Common myeloid progenitor, CD34-positive (primary cell): ENCODE measurements at regions not wholly inside any gene's neighbourhood (a gene's known extent, or its start where the extent isn't known, plus 50 kb on each side); places are given as distances from the start of the nearest gene placed in this dataset.

Experiments
- CTCF ChIA-PET: fragments of 350-600 bp; sonication (Branson Sonifier 250); formaldehyde crosslinking; loops from one replicate; lab custom pipeline; 2021; ENCODE audit warnings: antibody characterized with exemption; lab: Charles Lee
- POLR2A ChIA-PET: fragments of 350-600 bp; sonication (Branson Sonifier 250); formaldehyde crosslinking; loops from one replicate; lab custom pipeline; 2021; ENCODE audit warnings: antibody characterized with exemption; lab: Charles Lee
- DNase-seq, 3 donors: peaks; one replicate each; pipeline versions ENCODE4 v3.0.0 to v3.0.0-alpha.2; 2013
- H3K27ac ChIP-seq, 2 experiments: 1 replicate in 1 of 2; 2 replicates in 1 of 2; pipeline ENCODE4 v1.7.0; 2013; ENCODE audit warnings: inconsistent platforms in 2 of 2, low read length in 2 of 2, mild to moderate bottlenecking in 2 of 2, low read depth in 1 of 2, moderate library complexity in 1 of 2; ENCODE audit not compliant: severe bottlenecking in 2 of 2, insufficient read depth in 1 of 2, poor library complexity in 1 of 2
- H3K27me3 ChIP-seq, 5 experiments: replicated peaks in 2 of 5; 1 replicate in 3 of 5; 2 replicates in 2 of 5; pipeline versions ENCODE4 v1.6.1 to v1.7.0; 2013; ENCODE audit warnings: low read length in 4 of 5, mild to moderate bottlenecking in 2 of 5, moderate library complexity in 2 of 5, inconsistent platforms in 1 of 5; ENCODE audit not compliant: insufficient read depth in 5 of 5, control insufficient read depth in 4 of 5
- H3K36me3 ChIP-seq, 4 experiments: 1 replicate in 2 of 4; 2 replicates in 2 of 4; pipeline versions ENCODE4 v1.6.1 to v1.7.0; 2013; ENCODE audit warnings: low read length in 3 of 4, control low read depth in 1 of 4, mild to moderate bottlenecking in 1 of 4; ENCODE audit not compliant: control insufficient read depth in 4 of 4, insufficient read depth in 4 of 4
- H3K4me1 ChIP-seq, 4 experiments: 1 replicate in 3 of 4; 2 replicates in 1 of 4; pipeline versions ENCODE4 v1.6.1 to v1.7.1; 2013; ENCODE audit warnings: low read length in 3 of 4, mild to moderate bottlenecking in 3 of 4, control low read depth in 1 of 4, inconsistent platforms in 1 of 4, moderate library complexity in 1 of 4; ENCODE audit not compliant: control insufficient read depth in 4 of 4, insufficient read depth in 4 of 4; ENCODE audit errors: control extremely low read depth in 1 of 4
- H3K4me3 ChIP-seq, 7 experiments: 1 replicate in 4 of 7; 2 replicates in 3 of 7; pipeline versions ENCODE4 v1.5.1 to v1.7.0; 2013; ENCODE audit warnings: mild to moderate bottlenecking in 7 of 7, low read length in 6 of 7, moderate library complexity in 6 of 7, inconsistent platforms in 2 of 7, low read depth in 2 of 7, control low read depth in 1 of 7; ENCODE audit not compliant: insufficient read depth in 4 of 7, control insufficient read depth in 1 of 7; ENCODE audit errors: extremely low read depth in 1 of 7
- H3K9me3 ChIP-seq, 5 experiments: 1 replicate in 4 of 5; 2 replicates in 1 of 5; pipeline versions ENCODE4 v1.6.1 to v1.7.1; 2013; ENCODE audit warnings: low read length in 4 of 5, mild to moderate bottlenecking in 2 of 5, inconsistent platforms in 1 of 5, low read depth in 1 of 5, moderate library complexity in 1 of 5; ENCODE audit not compliant: control insufficient read depth in 4 of 5, insufficient read depth in 2 of 5; ENCODE audit errors: control extremely low read depth in 1 of 5
- WGBS: methylation state at CpG from one replicate; pipeline ENCODE4 v1.1.5; 2013; ENCODE audit not compliant: insufficient coverage; 5-methylcytosine and 5-hydroxymethylcytosine counted together

GRCh38 chr13:79946556-79946955, 394.4 kb downstream of the SPRY2 start:
- no CpG with 5 or more reads among the region's 3 CpGs for WGBS
- H3K9me3 ChIP-seq, result peaks cover 0 to 2% (median 0%) of the 10 kb centered on the region in 5 experiments
- no peaks in the 10 kb centered on the region for H3K4me1 ChIP-seq
- POLR2A ChIA-PET, result no interaction called here
- H3K27ac ChIP-seq, result no peak overlapping the region
- no peaks in the 10 kb centered on the region for H3K27me3 ChIP-seq
- H3K4me3 ChIP-seq, result no peak overlapping the region
- DNase-seq, result no peak
- H3K36me3 ChIP-seq, result no peaks in the 10 kb centered on the region
- CTCF ChIA-PET, result no interaction called here

GRCh38 chr13:79943346-79944023, 397.4 kb downstream of the SPRY2 start:
- DNase-seq, result no peak
- Histone ChIP-seq H3K4me3 (no peak overlapping the region), H3K4me1 (no peaks in the 10 kb centered on the region), H3K36me3 (no peaks in the 10 kb centered on the region), H3K27ac (no peak overlapping the region), H3K9me3 (peaks cover 0 to 2% (median 0%) of the 10 kb centered on the region in 5 experiments), H3K27me3 (no peaks in the 10 kb centered on the region)
- POLR2A ChIA-PET, result no interaction called here
- WGBS, result 42% methylated on average over 1 of the region's 2 CpGs
- CTCF ChIA-PET, result interaction anchor here (0.6 kb wide), 1 partner anchor 30 kb away, joined by 3 read pairs; no protein-coding TSS in a partner anchor

GRCh38 chr13:79941752-79942151, 399.2 kb downstream of the SPRY2 start:
- Histone ChIP-seq H3K27ac (no peak overlapping the region), H3K4me1 (no peaks in the 10 kb centered on the region), H3K27me3 (no peaks in the 10 kb centered on the region), H3K9me3 (peaks cover 0 to 1% (median 0%) of the 10 kb centered on the region in 5 experiments), H3K4me3 (no peak overlapping the region), H3K36me3 (no peaks in the 10 kb centered on the region)
- ChIA-PET CTCF (no interaction called here), POLR2A (no interaction called here)
- no peak for DNase-seq
- WGBS, result 97% methylated on average over 5 of the region's 5 CpGs

- DNase-seq, result no peak
- Histone ChIP-seq H3K9me3 (peaks cover 0 to 1% (median 0%) of the 10 kb centered on the region in 5 experiments), H3K27me3 (no peaks in the 10 kb centered on the region), H3K36me3 (no peaks in the 10 kb centered on the region), H3K4me3 (no peak overlapping the region), H3K27ac (no peak overlapping the region), H3K4me1 (no peaks in the 10 kb centered on the region)
- POLR2A ChIA-PET, result no interaction called here
- 100% methylated on average over 1 of the region's 2 CpGs for WGBS
- CTCF ChIA-PET, result no interaction called here
Observed at GRCh38 chr13:79939689-79940088, 401.2 kb downstream of the SPRY2 start.

GRCh38 chr13:79937771-79938216, 403.1 kb downstream of the SPRY2 start:
- ChIA-PET CTCF (no interaction called here), POLR2A (no interaction called here)
- peaks cover 0 to 1% (median 0%) of the 10 kb centered on the region in 5 experiments for H3K9me3 ChIP-seq
- H3K4me1 ChIP-seq, result no peaks in the 10 kb centered on the region
- DNase-seq, result no peak
- no peaks in the 10 kb centered on the region for H3K36me3 ChIP-seq
- no peak overlapping the region for H3K27ac ChIP-seq
- H3K4me3 ChIP-seq, result no peak overlapping the region
- H3K27me3 ChIP-seq, result no peaks in the 10 kb centered on the region
- 93% methylated on average over 3 of the region's 3 CpGs for WGBS

GRCh38 chr13:79937311-79937710, 403.6 kb downstream of the SPRY2 start:
- CTCF ChIA-PET, result no interaction called here
- Histone ChIP-seq H3K4me3 (no peak overlapping the region), H3K4me1 (peaks cover 0 to 3% (median 0%) of the 10 kb centered on the region in 4 experiments)

GRCh38 chr13:79936368-79937136, 404.4 kb downstream of the SPRY2 start:
- no peak overlapping the region for H3K4me3 ChIP-seq
- H3K27ac ChIP-seq, result no peak overlapping the region
- CTCF ChIA-PET, result no interaction called here
- H3K36me3 ChIP-seq, result no peaks in the 10 kb centered on the region
- no peaks in the 10 kb centered on the region for H3K27me3 ChIP-seq
- H3K4me1 ChIP-seq, result peaks cover 0 to 4% (median 0%) of the 10 kb centered on the region in 4 experiments
- POLR2A ChIA-PET, result interaction anchor here (0.7 kb wide), 1 partner anchor 9 kb away, joined by 3 read pairs; no protein-coding TSS in a partner anchor
- 86% methylated on average over 10 of the region's 12 CpGs for WGBS
- H3K9me3 ChIP-seq, result peaks cover 0 to 1% (median 0%) of the 10 kb centered on the region in 5 experiments
- peak in 1 of 3 donors; percentile 12 for DNase-seq

More at GRCh38 chr13:79937311-79937710, 403.6 kb downstream of the SPRY2 start:
- POLR2A ChIA-PET, result no interaction called here
- Histone ChIP-seq H3K36me3 (no peaks in the 10 kb centered on the region), H3K9me3 (peaks cover 0 to 1% (median 0%) of the 10 kb centered on the region in 5 experiments), H3K27me3 (no peaks in the 10 kb centered on the region), H3K27ac (no peak overlapping the region)
- WGBS, result no CpG with 5 or more reads among the region's 4 CpGs
- DNase-seq, result no peak
